ENCODE measurements at regions not wholly inside any gene's neighbourhood (a gene's known extent, or its start where the extent isn't known, plus 50 kb on each side); places are given as distances from the start of the nearest gene placed in this dataset.

DNA sequence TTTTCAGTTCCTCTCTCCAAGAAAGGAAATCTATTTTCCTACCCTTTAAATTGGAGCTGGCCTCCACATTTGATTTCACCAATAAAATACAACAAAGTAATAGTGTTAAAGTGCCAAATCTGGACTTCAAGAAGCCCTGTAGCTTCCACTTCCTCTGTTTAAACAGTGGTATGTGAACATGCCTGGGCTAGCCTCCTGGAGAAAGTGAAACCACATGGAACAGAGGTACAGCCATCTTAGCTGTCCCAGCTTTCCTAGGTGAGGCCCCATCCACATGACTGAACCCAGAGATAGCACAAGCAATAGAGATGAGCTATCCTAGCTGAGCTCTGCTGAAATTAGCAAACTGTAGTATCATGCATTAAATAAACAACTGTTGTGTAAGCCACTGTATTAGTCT lies 131.8 kb upstream of the VCX start:
- ChIA-PET POLR2A (no interaction called here), CTCF (no interaction called here)
- H3K27ac ChIP-seq (ENCODE audit: insufficient read depth, low read depth, low read length): no peak overlapping the region
- dilution Hi-C loops (cut with MboI; ENCODE audit: extremely low pct_ligation_motif_present, low sequenced_read_pairs): no loop called here
- H3K4me3 ChIP-seq (replicated peaks in 1 of 3; ENCODE audit: insufficient read depth in 1 of 3, low read depth in 1 of 3, low read length in 3 of 3): no peak overlapping the region
- no peaks in the 10 kb centered on the region for H4K20me1 ChIP-seq (replicated peaks; ENCODE audit: control insufficient read depth, extremely low read depth, insufficient read depth, low read length)
- no TSS peak for BruUV-seq (replicated peaks)
- no peak overlapping the region for H2AFZ ChIP-seq (ENCODE audit: low read depth, low read length)
- no peak for DNase-seq (ENCODE audit: low read depth, low spot score)
- H3K27me3 ChIP-seq (ENCODE audit: control insufficient read depth in 2 of 2, insufficient read depth in 2 of 2, low read length in 2 of 2): no peaks in the 10 kb centered on the region
- intact Hi-C loops (cut with micrococcal nuclease): no loop called here
- H3K79me2 ChIP-seq (ENCODE audit: control insufficient read depth, insufficient read depth, low read length): no peaks in the 10 kb centered on the region
- FAIRE-seq: no peak
- H3K9ac ChIP-seq (replicated peaks; ENCODE audit: extremely low read depth, insufficient read depth, low read length): no peak overlapping the region
- no peaks in the 10 kb centered on the region for H3K36me3 ChIP-seq (ENCODE audit: control insufficient read depth in 2 of 2, extremely low read depth in 1 of 2, insufficient read depth in 2 of 2, low read length in 2 of 2)
- TF ChIP-seq POLR2A (IDR thresholded peaks at IDR 0.05; ENCODE audit: low read depth, low read length) (no peak), EZH2 (IDR thresholded peaks at IDR 0.05; ENCODE audit: borderline replicate concordance, low read depth, low read length, severe bottlenecking) (no peak), FOS (IDR thresholded peaks at IDR 0.05; ENCODE audit: borderline replicate concordance, insufficient read depth, low read length) (no peak), JUN (IDR thresholded peaks at IDR 0.05; ENCODE audit: borderline replicate concordance, insufficient read depth, insufficient read length, low read depth) (no peak), POLR2AphosphoS5 (IDR thresholded peaks at IDR 0.05; ENCODE audit: insufficient read depth, low read depth, low read length) (no peak), MYC (IDR thresholded peaks at IDR 0.05; ENCODE audit: low read depth, low read length) (no peak), GATA2 (IDR thresholded peaks at IDR 0.05; ENCODE audit: insufficient read depth, insufficient read length, low read depth, low read length) (no peak)
- TF ChIP-seq, protein P1, sequence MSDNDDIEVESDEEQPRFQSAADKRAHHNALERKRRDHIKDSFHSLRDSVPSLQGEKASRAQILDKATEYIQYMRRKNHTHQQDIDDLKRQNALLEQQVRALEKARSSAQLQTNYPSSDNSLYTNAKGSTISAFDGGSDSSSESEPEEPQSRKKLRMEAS (IDR thresholded peaks at IDR 0.05; ENCODE audit: insufficient read depth, insufficient read length): no peak
- TF ChIP-seq, protein P2, sequence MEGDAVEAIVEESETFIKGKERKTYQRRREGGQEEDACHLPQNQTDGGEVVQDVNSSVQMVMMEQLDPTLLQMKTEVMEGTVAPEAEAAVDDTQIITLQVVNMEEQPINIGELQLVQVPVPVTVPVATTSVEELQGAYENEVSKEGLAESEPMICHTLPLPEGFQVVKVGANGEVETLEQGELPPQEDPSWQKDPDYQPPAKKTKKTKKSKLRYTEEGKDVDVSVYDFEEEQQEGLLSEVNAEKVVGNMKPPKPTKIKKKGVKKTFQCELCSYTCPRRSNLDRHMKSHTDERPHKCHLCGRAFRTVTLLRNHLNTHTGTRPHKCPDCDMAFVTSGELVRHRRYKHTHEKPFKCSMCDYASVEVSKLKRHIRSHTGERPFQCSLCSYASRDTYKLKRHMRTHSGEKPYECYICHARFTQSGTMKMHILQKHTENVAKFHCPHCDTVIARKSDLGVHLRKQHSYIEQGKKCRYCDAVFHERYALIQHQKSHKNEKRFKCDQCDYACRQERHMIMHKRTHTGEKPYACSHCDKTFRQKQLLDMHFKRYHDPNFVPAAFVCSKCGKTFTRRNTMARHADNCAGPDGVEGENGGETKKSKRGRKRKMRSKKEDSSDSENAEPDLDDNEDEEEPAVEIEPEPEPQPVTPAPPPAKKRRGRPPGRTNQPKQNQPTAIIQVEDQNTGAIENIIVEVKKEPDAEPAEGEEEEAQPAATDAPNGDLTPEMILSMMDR (IDR thresholded peaks at IDR 0.05; ENCODE audit: extremely low read depth in 1 of 2, insufficient read depth in 1 of 2, low read depth in 1 of 2, low read length in 2 of 2): no peak
- H3K9me1 ChIP-seq (replicated peaks; ENCODE audit: control insufficient read depth, extremely low read depth, insufficient read depth, low read length): no peaks in the 10 kb centered on the region
- no peaks in the 10 kb centered on the region for H3K4me1 ChIP-seq (ENCODE audit: control insufficient read depth, extremely low read depth, insufficient read depth, low read length)
- H3K9me3 ChIP-seq (replicated peaks; ENCODE audit: control insufficient read depth, insufficient read depth, low read length): no peaks in the 10 kb centered on the region
- H3K4me2 ChIP-seq (ENCODE audit: insufficient read depth, low read length): no peak overlapping the region
